Left ventricle myocardium inferior (tissue), 1 donor: ENCODE measurements at regions not wholly inside any gene's neighbourhood (a gene's known extent, or its start where the extent isn't known, plus 50 kb on each side); places are given as distances from the start of the nearest gene placed in this dataset.

Source experiments
- DNase-seq: peaks from one replicate; pipeline ENCODE4 v3.0.0-alpha.2; 2020
- H3K27ac ChIP-seq: fragments of 200-600 bp; replicated peaks from 2 replicates; pipeline ENCODE4 v1.8.0; 2021
- H3K27me3 ChIP-seq: fragments of 200-600 bp; 2 replicates; pipeline ENCODE4 v1.8.0; 2021; ENCODE audit warnings: low read depth
- H3K36me3 ChIP-seq: fragments of 200-600 bp; 2 replicates; pipeline ENCODE4 v1.8.0; 2021
- H3K4me1 ChIP-seq: fragments of 200-600 bp; 2 replicates; pipeline ENCODE4 v1.8.0; 2021
- H3K4me3 ChIP-seq: fragments of 200-600 bp; 2 replicates; pipeline ENCODE4 v1.8.0; 2021; ENCODE audit warnings: mild to moderate bottlenecking, moderate library complexity
- H3K9me3 ChIP-seq: fragments of 200-600 bp; replicated peaks from 2 replicates; pipeline ENCODE4 v1.8.0; 2021
- CTCF ChIP-seq: fragments of 200-600 bp; IDR thresholded peaks from 2 replicates; pipeline ENCODE4 v1.8.0; 2021; ENCODE audit warnings: antibody characterized with exemption, mild to moderate bottlenecking, borderline replicate concordance
- intact Hi-C: fragments of 100-400 bp; cut with micrococcal nuclease; formaldehyde crosslinking; loops from one replicate; pipeline ENCODE4 v1.11.0; 2022
- donor health status: DM: no; HTN: yes; CAD: no; lungs with severe emphysema.

- intact Hi-C loops = no loop called here
Observed at GRCh38 chr4:110368409-110368808, 107.5 kb upstream of the ENPEP start.

DNA sequence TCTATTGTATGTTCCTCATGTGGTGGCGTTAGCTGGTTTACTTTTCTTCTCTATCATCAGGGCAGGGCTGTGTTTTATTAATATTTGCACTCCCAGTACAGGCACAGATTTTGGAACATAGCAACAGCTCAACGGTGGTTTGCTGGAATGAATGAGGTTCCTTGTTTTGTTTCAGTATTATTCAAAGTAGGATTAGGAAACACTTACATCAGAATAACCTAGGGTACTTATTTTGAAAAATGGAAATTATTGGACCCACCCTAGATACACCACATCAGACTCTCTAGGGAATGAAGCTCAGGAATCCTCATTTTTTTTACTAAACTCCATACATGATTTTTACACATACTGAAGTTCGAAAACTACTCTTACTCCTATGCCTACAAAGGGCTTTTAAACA lies 108.8 kb upstream of the ENPEP start:
- Histone ChIP-seq H3K4me1 (no peaks in the 10 kb centered on the region), H3K27me3 (no peaks in the 10 kb centered on the region), H3K9me3 (no peaks in the 10 kb centered on the region), H3K4me3 (no peak overlapping the region), H3K36me3 (no peaks in the 10 kb centered on the region), H3K27ac (peak overlapping the region; percentile 73)
- TF ChIP-seq CTCF = no peak
- intact Hi-C loops = no loop called here
- DNase-seq = no peak

More at GRCh38 chr4:110368409-110368808, 107.5 kb upstream of the ENPEP start:
- Histone ChIP-seq H3K36me3 (no peaks in the 10 kb centered on the region), H3K9me3 (no peaks in the 10 kb centered on the region), H3K27me3 (no peaks in the 10 kb centered on the region), H3K27ac (no peak overlapping the region), H3K4me3 (no peak overlapping the region), H3K4me1 (no peaks in the 10 kb centered on the region)
- no peak for TF ChIP-seq CTCF
- no peak for DNase-seq

- H3K27ac ChIP-seq = peak overlapping the region; percentile 73
- H3K4me3 ChIP-seq = no peak overlapping the region
- no peaks in the 10 kb centered on the region for H3K4me1 ChIP-seq
- intact Hi-C loops = no loop called here
- no peak for TF ChIP-seq CTCF
- no peaks in the 10 kb centered on the region for H3K9me3 ChIP-seq
- no peak for DNase-seq
- no peaks in the 10 kb centered on the region for H3K36me3 ChIP-seq
- no peaks in the 10 kb centered on the region for H3K27me3 ChIP-seq
Observed at GRCh38 chr4:110365761-110366160, 110.2 kb upstream of the ENPEP start.

DNA sequence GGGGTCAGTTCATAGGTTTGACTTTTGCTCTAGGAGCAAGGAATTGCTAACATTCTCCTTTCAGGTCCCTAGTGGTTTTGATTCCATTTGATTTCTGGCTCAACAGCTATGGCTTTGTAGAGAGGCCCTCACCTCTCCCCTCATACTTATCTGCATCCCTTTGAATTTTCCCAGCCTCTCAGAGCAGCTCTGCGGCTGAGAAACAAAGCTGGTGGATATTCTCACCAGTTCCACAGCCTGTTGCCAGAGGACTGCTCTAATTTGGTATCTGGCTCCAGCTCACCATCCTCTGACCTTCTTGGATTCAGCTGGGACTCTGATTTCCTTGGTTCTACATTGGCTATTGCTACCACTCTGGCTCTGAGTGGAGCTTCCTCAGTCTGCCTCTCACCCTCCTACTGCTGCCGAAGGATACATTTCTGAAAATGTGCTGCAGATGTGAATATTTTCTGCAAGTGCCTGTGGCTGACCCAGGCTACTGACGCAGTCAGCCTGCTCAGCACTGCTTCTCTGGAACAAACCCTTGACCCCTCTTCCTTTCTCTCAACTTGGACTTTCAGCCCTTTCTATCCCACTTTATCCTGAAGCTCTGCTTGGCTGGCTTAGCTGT lies 110.9 kb upstream of the ENPEP start:
- no peaks in the 10 kb centered on the region for H3K9me3 ChIP-seq
- no peak overlapping the region for H3K4me3 ChIP-seq
- no peak for DNase-seq
- no peaks in the 10 kb centered on the region for H3K4me1 ChIP-seq
- H3K36me3 ChIP-seq = no peaks in the 10 kb centered on the region
- no peaks in the 10 kb centered on the region for H3K27me3 ChIP-seq
- H3K27ac ChIP-seq = peak overlapping the region; percentile 73
- no peak for TF ChIP-seq CTCF
- intact Hi-C loops = no loop called here

DNA sequence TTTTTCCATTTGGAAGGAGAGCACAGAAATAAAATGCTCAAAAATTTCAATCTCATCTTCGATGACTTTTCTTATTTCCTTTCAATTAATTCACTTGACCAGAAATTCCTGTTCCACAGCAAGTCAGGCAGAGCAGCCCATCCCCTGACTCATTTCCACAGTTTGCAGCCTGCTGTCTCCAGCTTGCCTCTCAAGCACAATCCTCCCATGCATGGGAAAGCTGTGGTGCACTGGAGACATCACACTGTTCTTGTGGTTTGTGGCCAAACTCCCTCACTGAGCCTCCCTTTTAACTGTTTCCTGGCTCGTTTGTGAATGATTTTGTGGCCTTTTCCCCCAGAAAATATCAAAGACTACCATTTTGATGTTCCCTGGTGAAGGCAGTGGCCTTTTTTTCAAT lies 114.0 kb upstream of the ENPEP start:
- Histone ChIP-seq H3K4me3 (no peak overlapping the region), H3K4me1 (no peaks in the 10 kb centered on the region), H3K27me3 (no peaks in the 10 kb centered on the region), H3K9me3 (no peaks in the 10 kb centered on the region), H3K27ac (no peak overlapping the region), H3K36me3 (no peaks in the 10 kb centered on the region)
- DNase-seq = no peak
- intact Hi-C loops = no loop called here
- TF ChIP-seq CTCF = no peak
